Tibial nerve (tissue), 4 donors: ENCODE measurements at regions not wholly inside any gene's neighbourhood (a gene's known extent, or its start where the extent isn't known, plus 50 kb on each side); places are given as distances from the start of the nearest gene placed in this dataset.

Experiments used
- EP300 ChIP-seq, 2 donors: sonication (generic); formaldehyde crosslinking; IDR thresholded peaks; one replicate each; pipeline ENCODE4 v1.6.1; 2017; ENCODE audit warnings: antibody characterized with exemption in 2 of 2, mild to moderate bottlenecking in 1 of 2
- TF ChIP-seq, protein P1 (sequence below), 5 experiments: fragments of 200-600 bp in 3 of 5; fragments of 450-650 bp in 2 of 5; sonication (generic) in 3 of 5; IDR thresholded peaks; one replicate each; pipeline ENCODE4 v1.5.1; 2016 to 2019; ENCODE audit warnings: antibody characterized with exemption in 5 of 5, mild to moderate bottlenecking in 3 of 5, moderate library complexity in 2 of 5

DNA sequence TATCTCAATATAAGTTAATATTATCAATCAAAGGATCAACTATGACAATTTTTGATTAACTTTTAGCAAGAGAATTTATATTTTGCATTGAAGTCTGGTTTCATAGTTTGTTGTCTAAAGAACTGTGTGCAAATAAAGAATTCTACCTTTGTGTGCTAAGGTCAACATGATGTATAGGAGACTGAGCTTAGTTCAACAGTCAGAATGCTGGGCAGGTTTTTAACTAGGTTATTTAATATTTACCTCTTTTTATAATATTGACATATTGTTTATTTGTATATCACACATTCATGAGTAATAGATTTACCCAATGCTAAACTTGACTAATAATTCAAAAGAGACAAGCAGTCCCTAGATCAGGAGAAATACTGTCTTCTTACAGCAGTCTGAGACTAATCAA, 831.4 kb downstream of the DSC3 start:
- no peak for TF ChIP-seq EP300 (IDR thresholded peaks at IDR 0.05)
- TF ChIP-seq, protein P1, sequence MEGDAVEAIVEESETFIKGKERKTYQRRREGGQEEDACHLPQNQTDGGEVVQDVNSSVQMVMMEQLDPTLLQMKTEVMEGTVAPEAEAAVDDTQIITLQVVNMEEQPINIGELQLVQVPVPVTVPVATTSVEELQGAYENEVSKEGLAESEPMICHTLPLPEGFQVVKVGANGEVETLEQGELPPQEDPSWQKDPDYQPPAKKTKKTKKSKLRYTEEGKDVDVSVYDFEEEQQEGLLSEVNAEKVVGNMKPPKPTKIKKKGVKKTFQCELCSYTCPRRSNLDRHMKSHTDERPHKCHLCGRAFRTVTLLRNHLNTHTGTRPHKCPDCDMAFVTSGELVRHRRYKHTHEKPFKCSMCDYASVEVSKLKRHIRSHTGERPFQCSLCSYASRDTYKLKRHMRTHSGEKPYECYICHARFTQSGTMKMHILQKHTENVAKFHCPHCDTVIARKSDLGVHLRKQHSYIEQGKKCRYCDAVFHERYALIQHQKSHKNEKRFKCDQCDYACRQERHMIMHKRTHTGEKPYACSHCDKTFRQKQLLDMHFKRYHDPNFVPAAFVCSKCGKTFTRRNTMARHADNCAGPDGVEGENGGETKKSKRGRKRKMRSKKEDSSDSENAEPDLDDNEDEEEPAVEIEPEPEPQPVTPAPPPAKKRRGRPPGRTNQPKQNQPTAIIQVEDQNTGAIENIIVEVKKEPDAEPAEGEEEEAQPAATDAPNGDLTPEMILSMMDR (IDR thresholded peaks at IDR 0.05), result no peak
